ENCODE measurements at regions not wholly inside any gene's neighbourhood (a gene's known extent, or its start where the extent isn't known, plus 50 kb on each side); places are given as distances from the start of the nearest gene placed in this dataset.
A peak's percentile ranks its signal among the peaks of the same experiment; 100 is the strongest.

DNA sequence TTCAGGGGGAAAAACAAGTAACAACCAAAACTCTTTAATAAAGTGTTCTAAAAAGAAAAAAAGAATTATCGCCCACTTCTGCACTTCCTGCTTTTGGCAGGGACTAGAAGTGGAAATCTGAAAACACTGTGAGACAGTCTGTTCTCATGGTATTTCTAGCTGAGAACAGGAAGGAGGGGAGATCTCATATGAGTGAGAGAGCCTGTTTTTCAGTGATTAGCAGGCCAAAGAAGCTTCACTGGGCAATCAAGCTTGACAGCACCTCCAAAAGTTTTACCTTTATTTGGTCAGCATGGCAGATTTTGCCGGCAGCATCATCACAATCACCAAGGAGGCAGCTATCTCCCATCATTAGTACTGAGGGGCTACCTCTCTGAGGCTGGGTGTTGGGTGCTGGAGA is 79.5 kb upstream of the ATXN1 start:
- no peak overlapping the region for H3K4me3 ChIP-seq (ENCODE audit: low read length)
- no peak for TF ChIP-seq ZNF274 (IDR thresholded peaks at IDR 0.05; ENCODE audit: low read depth, low read length)

DNA sequence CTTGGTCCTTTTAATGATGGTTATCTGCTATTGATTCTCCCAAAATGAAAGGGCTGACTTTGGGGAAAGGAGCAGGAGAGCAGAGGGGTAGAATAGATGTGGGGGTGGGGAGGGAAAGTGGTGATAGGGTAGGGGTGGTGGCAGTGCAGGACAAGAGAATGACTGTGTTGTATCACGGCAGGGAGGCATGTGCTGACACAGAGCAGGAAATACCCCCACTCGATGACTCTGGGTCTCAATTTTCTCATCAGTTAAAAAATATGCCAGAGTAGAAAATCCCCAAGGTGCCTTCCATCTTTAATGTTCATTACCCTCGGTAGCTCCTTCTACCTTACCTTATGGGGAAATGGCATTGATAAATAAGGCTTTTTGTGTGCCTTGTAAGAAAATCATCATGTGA is 79.0 kb upstream of the ATXN1 start:
- H3K4me3 ChIP-seq (ENCODE audit: low read length) = no peak overlapping the region
- TF ChIP-seq ZNF274 (IDR thresholded peaks at IDR 0.05; ENCODE audit: low read depth, low read length) = no peak

DNA sequence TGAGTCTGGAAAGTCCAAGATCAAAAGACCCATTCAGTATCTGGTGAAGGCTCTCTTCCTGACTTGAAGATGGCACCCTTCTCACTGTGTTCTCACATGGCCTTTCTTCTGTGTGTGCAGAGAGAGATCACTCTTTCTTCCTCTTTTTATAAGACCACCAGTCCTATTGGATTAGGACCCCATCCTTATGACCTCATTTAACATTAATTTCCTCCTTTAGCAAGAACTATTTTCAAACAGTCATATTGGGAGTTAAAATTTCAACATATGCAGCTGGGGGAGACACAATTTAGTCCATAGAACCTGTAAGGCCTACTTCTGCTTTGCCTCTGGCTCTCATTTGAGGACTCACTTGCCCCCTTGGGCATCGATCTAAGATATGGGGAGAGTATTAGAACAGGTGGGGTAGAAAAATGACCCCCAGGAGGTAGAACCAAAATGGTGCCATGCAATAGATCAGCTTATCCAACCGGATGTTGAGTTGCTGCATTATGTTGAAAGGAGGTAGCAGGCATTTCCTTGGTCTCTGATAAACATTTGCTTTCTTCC is 78.4 kb upstream of the ATXN1 start:
- no peak overlapping the region for H3K4me3 ChIP-seq (ENCODE audit: low read length)
- no peak for TF ChIP-seq ZNF274 (IDR thresholded peaks at IDR 0.05; ENCODE audit: low read depth, low read length)

DNA sequence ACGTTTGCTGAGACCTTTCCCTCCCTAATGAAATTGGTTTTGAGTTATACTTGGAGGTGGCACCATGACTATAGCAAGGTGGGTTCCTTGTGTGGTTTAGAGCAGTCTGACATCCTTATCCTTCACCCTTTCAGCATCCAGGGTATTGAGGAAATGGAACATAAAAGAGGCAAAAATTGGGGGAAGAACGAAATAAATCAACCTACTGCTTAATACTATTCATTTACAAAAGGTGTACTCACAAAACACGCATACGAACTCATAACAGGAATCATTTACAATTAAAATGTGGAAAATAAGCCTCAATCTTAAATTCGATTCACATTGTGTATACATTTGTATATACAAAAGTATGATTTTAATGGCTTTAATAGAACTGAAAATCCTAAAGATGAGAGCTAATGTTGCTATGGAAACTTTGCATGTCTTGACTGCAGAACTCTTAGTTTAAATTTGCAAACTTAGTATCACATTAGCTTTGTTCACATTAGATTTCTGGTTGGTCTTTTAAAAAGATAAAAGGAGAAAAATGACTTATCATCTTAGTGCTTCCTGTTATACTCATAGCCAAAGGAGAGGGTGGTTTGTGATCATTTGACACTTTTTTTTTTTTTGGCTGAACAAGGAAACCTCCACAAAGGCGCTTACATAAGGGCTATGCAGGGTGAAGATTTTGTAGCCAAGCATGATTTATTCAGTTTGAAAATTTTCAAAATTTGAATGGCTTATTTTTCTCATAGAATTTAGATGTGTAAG is 76.1 kb upstream of the ATXN1 start:
- no peak for TF ChIP-seq ZNF274 (IDR thresholded peaks at IDR 0.05; ENCODE audit: low read depth, low read length)
- peak overlapping the region; percentile 57; the same call in 1 of the 2 replicates for H3K4me3 ChIP-seq (ENCODE audit: low read length)

DNA sequence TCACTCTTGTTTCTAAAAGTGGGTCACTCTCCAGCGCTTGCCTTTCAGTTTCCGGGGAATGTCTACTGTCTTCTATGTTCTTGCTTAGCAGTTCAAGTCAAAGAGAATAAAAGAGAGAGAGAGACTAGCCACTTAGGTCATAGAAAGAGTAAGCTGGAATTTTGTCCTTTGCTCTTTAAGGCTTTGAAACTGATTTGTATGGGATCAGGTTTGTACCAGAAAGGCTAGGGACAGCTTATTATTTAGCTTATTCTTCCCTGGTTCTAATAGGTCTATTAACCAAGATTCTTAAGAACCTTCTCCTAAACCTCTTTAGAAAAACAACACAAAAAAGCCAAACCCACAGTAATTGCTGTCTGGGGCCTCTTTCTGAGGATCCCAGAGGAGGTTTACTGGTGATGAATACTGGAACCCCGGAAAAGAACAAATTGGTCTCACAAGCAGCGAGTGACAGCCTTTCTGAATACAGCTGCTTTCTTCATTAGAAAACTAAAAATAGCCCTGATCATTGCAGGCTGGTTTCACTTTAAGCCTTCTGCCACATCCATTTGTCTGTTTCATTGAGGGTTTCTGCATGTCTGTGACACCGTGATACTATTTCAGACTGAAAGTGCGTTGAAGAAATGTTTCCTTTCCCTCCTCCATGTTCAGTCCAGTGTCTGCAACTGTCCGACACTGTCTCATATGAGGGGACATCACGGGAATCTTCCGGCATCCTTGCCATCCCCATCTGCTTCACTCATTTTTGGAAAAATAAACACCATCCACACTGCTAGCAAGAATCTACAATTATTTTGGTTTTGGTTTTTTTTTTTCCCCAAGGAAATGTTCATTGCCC is 75.1 kb upstream of the ATXN1 start:
- no peak for TF ChIP-seq ZNF274 (IDR thresholded peaks at IDR 0.05; ENCODE audit: low read depth, low read length)
- H3K4me3 ChIP-seq (ENCODE audit: low read length) = peak overlapping the region; percentile 57; the same call in 1 of the 2 replicates

DNA sequence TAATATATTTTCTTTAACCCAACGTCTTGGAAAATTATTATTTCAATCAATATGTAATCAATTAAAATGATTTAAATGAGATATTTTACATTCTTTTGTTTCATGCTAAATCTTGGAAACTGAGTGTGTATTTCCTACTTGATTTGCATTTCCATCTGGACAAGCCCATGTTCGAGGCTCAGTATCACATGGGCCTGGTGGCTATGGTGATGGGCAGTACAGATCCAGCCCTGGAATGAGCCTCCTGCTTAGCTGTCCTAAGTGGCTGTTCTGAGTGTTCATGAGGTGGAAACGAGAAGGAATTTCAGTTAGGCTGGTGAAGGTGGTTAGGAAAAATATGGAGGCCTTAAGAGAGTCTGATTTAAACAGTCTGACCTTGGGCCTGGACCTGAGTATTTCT is 73.0 kb upstream of the ATXN1 start:
- no peak overlapping the region for H3K4me3 ChIP-seq (ENCODE audit: low read length)
- TF ChIP-seq ZNF274 (IDR thresholded peaks at IDR 0.05; ENCODE audit: low read depth, low read length) = no peak

DNA sequence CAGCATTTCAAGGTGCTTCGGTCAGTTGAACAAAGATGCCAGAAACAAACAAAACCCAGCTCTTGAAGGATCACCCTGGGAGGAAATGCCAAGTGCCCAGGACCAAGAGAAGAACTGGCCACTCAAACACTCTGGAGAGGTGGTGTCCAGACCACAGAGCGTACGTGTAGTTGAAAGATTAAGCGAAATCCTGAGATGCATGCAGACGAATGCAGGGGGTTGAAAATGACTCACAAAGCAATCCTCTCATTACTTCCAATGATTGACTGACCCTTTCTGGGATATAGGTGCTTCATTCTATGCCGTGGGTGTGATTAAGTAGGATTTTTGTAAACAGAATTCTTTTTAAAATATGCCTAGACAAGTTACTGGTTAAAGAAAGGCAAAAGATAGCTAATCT is 71.5 kb upstream of the ATXN1 start:
- H3K4me3 ChIP-seq (ENCODE audit: low read length) = no peak overlapping the region
- no peak for TF ChIP-seq ZNF274 (IDR thresholded peaks at IDR 0.05; ENCODE audit: low read depth, low read length)

DNA sequence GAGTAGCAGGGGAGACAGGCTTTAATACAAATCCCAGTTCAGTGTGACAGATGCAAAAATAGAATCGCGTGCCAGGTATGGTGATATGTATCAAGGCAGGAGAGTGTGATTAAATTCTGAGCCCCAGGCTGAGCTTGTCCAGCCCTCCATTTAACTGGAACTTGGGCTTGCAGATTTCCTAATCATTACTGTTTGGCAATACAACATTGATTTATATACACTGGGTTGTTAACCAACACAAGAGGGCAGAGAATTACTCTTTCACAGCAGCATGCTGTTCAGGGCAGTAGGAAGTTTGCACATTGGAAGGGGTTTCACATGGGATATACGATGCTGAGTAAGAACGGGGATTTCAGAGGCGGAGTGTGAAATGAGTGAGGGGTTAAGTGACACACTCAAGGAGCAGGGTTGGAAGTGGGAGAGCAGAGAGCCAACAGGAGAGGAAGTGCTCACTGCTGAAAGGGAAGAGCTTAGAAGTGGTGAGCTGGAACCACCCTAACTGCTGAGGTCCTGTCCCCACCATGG is 70.8 kb upstream of the ATXN1 start:
- no peak for TF ChIP-seq ZNF274 (IDR thresholded peaks at IDR 0.05; ENCODE audit: low read depth, low read length)
- H3K4me3 ChIP-seq (ENCODE audit: low read length) = no peak overlapping the region

DNA sequence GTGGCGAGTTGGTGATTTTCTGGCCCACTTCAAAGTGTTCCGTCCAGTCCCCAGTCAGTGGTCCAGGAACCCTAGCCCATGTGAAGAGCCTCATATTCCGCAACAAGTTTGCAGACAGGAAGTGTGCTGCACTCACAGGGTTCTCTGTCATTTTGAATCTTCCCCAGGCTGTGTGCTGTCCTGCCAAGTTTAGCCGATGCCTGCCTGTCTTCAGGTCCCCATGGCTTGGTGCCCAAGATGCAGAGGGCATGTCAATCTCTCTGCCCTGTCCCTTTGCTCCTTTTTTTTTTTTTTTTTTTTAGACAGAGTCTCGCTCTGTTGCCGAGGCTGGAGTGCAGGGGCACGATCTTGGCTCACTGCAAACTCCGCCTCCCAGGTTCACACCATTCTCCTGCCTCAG is 69.9 kb upstream of the ATXN1 start:
- TF ChIP-seq ZNF274 (IDR thresholded peaks at IDR 0.05; ENCODE audit: low read depth, low read length) = no peak
- no peak overlapping the region for H3K4me3 ChIP-seq (ENCODE audit: low read length)

DNA sequence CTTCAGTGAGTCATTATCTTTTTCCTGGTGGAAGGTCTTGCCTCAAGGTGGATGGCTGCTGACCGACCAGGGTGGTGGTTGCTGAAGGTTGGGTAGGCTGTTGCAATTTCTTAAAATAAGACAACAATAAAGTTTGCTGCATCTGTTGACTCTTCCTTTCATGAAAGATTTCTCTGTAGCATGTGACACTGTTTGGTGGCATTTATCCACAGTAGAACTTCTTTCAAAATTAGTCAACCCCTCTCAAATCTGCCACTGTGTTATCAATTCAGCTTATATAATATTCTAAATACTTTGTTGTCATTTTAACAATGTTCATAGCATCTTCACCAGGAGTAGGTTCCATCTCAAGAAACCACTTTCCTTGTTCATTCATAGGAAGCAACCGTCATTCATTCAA is 66.8 kb upstream of the ATXN1 start:
- no peak for TF ChIP-seq ZNF274 (IDR thresholded peaks at IDR 0.05; ENCODE audit: low read depth, low read length)
- H3K4me3 ChIP-seq (ENCODE audit: low read length) = no peak overlapping the region

DNA sequence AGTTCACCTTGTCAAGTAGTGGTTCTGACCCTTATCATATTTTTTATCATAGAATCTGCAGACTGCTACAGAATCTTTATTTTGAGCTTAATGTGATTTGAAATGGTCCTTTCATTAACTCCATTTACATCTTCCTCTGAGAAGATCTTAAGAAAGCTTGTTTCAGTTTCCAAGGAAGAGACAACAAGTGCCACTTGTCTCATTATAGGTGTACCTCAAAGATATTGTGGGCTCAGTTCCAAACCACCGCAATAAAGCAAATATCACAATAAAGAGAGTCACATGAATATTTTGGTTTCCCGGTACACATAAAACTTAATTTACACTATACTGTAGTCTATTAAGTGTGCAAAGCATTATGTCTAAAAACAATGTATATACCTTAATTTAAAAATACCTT is 66.4 kb upstream of the ATXN1 start:
- TF ChIP-seq ZNF274 (IDR thresholded peaks at IDR 0.05; ENCODE audit: low read depth, low read length) = no peak
- H3K4me3 ChIP-seq (ENCODE audit: low read length) = no peak overlapping the region

DNA sequence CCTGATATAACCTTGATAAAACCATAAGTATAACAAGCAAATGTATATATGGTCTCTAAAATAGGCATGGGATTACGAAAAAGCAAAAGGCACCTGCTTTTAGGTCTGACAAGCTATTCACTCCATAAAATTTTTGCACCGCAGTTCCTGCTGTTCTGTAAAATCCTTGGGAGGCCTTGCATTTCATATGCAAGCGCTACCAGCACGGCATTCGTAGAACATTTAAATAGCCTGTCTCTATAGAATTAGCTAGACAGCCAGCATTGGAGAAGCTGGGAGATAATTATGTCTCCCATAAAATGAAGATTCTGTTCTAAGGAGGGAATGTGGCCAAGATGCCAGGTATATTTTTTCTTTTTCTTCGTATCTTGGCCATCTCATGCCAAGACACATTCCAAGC is 64.5 kb upstream of the ATXN1 start:
- TF ChIP-seq ZNF274 (IDR thresholded peaks at IDR 0.05; ENCODE audit: low read depth, low read length) = no peak

DNA sequence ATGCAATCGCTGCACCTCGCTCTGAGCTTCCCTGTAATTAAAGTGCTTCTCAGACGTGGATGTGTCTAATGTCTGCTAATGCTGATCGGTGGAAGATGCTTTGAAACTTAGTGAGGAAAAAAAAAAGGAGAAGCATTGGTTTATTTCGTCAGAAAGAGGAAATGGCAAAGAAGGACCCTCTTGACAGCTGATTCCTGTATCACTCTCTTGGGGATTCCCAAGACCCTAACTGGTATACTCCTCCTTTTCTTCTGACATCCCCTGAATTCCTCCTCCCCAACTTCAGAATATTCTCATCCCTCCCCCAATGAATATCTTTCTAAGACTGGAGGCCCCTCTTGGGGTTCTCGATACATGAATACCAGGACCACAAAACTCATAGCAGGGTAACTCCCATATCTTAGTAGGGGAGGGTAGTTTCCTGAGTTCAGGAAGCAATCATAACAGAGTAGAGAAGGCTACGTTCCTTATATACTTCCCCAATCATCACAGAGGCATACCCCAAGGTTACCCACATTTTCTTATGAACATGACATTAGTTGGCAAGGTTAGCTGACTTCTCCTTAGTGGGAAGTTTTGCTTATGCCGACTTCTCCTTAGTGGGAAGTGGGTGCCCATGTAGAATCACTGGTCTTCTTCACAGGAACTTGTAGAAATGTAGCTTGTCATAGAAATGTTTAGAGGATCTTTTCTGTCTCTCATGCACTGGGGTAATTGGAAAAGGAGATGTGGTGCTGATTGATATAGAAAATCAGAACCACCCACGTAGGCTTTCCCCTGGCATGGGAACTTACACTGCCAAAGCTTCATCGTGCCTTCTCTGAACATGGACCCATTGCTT is 63.8 kb upstream of the ATXN1 start:
- H3K4me3 ChIP-seq (ENCODE audit: low read length) = no peak overlapping the region
- no peak for TF ChIP-seq ZNF274 (IDR thresholded peaks at IDR 0.05; ENCODE audit: low read depth, low read length)

More for the DNA sequence above, 64.5 kb upstream of the ATXN1 start:
- H3K4me3 ChIP-seq (ENCODE audit: low read length) = no peak overlapping the region

Measured in GM08714 (cell line).